HuH-7.5 (cell line): ENCODE measurements at regions not wholly inside any gene's neighbourhood (a gene's known extent, or its start where the extent isn't known, plus 50 kb on each side); places are given as distances from the start of the nearest gene placed in this dataset.
"Not testable (repeated sequence)": the region's sequence is repeated elsewhere in the genome, so short reads cannot be mapped to it uniquely, and the experiment has no call there.

ENCODE experiments used
- DNase-seq: peaks from one replicate; pipeline ENCODE4 v3.0.0; 2011; ENCODE audit warnings: low spot score

GRCh38 chrX:132302687-132303086 is 83.4 kb upstream of the RAP2C start:
- not testable (repeated sequence) for DNase-seq

- no peak for DNase-seq
Observed at GRCh38 chrX:132294776-132295495, 75.7 kb upstream of the RAP2C start.

- DNase-seq, result no peak
Observed at GRCh38 chrX:132294192-132294591, 74.9 kb upstream of the RAP2C start.

- DNase-seq, result peak; percentile 8
Observed at GRCh38 chrX:132292793-132293192, 73.5 kb upstream of the RAP2C start.

- DNase-seq, result no peak
Observed at GRCh38 chrX:132277953-132278614, 58.8 kb upstream of the RAP2C start.

- DNase-seq, result no peak
Observed at GRCh38 chrX:132272826-132273225, 53.6 kb upstream of the RAP2C start.

GRCh38 chrX:132271311-132271778 is 52.1 kb upstream of the RAP2C start:
- DNase-seq, result no peak

- DNase-seq, result no peak
Observed at GRCh38 chrX:132270699-132271098, 51.5 kb upstream of the RAP2C start.

GRCh38 chrX:132270021-132270420 is 50.8 kb upstream of the RAP2C start:
- no peak for DNase-seq
